ENCODE measurements at regions not wholly inside any gene's neighbourhood (a gene's known extent, or its start where the extent isn't known, plus 50 kb on each side); places are given as distances from the start of the nearest gene placed in this dataset.

DNA sequence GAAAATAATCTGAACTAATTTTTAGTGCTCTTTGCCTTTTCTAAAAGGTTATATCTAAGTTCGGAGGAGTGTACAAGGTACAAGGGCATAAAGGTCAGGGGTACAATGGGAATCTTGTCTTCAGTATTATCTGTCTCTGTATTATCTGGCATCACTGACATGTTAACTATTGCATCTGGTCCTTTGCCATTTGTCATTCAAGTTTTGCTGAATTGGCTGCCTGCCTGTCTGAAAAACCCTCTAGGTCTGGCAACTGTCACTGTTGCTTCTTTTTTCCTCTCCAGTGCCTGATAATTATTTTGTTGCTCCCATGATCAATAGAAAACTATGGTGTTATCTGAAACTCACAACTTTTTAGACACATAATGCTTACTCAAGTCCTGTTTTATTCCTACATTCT lies 112.5 kb upstream of the STK26 start:
- no peak for DNase-seq (ENCODE audit: low spot score)
- Histone ChIP-seq H3K9me3 (no peaks in the 10 kb centered on the region), H3K4me1 (no peaks in the 10 kb centered on the region), H3K4me3 (no peak overlapping the region), H3K36me3 (no peaks in the 10 kb centered on the region), H3K27ac (no peak overlapping the region), H3K27me3 (no peaks in the 10 kb centered on the region)
- TF ChIP-seq, protein P1, sequence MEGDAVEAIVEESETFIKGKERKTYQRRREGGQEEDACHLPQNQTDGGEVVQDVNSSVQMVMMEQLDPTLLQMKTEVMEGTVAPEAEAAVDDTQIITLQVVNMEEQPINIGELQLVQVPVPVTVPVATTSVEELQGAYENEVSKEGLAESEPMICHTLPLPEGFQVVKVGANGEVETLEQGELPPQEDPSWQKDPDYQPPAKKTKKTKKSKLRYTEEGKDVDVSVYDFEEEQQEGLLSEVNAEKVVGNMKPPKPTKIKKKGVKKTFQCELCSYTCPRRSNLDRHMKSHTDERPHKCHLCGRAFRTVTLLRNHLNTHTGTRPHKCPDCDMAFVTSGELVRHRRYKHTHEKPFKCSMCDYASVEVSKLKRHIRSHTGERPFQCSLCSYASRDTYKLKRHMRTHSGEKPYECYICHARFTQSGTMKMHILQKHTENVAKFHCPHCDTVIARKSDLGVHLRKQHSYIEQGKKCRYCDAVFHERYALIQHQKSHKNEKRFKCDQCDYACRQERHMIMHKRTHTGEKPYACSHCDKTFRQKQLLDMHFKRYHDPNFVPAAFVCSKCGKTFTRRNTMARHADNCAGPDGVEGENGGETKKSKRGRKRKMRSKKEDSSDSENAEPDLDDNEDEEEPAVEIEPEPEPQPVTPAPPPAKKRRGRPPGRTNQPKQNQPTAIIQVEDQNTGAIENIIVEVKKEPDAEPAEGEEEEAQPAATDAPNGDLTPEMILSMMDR (IDR thresholded peaks at IDR 0.05), result no peak

DNA sequence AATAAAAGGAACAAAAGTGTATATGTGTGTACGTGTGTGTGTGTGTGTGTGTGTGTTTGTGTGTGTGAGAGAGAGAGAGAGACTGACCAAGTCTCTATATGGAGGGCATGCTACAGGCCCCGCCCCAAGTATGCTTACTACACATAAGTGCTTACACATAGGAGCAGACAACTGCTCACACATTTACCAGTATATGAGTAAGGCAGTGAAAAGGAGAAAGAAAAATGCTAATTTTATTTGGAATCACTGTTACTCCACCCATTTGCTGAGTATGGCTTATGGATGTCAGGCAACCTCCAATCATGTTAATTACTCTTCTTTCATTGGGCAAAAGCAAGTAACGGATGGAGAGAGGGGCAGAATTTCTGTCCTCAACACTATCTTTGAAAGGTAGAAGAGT lies 107.6 kb upstream of the STK26 start:
- no peak for DNase-seq (ENCODE audit: low spot score)
- Histone ChIP-seq H3K4me3 (no peak overlapping the region), H3K9me3 (no peaks in the 10 kb centered on the region), H3K36me3 (no peaks in the 10 kb centered on the region), H3K4me1 (no peaks in the 10 kb centered on the region), H3K27me3 (no peaks in the 10 kb centered on the region), H3K27ac (no peak overlapping the region)
- TF ChIP-seq, protein P1 (IDR thresholded peaks at IDR 0.05), result no peak

DNA sequence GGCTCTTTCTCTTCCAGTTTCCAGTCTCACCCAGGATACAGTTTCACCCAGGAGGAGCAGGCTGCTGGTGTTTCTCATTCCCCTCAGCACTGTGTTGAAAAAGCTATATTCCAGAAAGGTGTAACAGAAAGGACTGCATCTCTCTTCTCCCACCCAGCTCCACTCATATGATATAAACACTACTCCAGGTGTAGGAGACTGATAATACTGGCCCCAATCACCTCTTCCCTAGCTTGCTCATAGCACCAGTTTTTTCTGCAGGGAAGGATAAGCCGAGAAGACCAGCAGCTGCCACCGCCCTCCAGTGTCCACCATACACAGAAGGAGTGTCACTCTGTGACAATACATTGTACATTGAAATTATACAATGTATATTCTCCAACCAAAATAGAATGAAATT lies 105.5 kb upstream of the STK26 start:
- Histone ChIP-seq H3K27ac (no peak overlapping the region), H3K4me1 (no peaks in the 10 kb centered on the region), H3K27me3 (no peaks in the 10 kb centered on the region), H3K4me3 (no peak overlapping the region), H3K36me3 (no peaks in the 10 kb centered on the region), H3K9me3 (no peaks in the 10 kb centered on the region)
- DNase-seq (ENCODE audit: low spot score), result no peak
- TF ChIP-seq, protein P1 (IDR thresholded peaks at IDR 0.05), result no peak

DNA sequence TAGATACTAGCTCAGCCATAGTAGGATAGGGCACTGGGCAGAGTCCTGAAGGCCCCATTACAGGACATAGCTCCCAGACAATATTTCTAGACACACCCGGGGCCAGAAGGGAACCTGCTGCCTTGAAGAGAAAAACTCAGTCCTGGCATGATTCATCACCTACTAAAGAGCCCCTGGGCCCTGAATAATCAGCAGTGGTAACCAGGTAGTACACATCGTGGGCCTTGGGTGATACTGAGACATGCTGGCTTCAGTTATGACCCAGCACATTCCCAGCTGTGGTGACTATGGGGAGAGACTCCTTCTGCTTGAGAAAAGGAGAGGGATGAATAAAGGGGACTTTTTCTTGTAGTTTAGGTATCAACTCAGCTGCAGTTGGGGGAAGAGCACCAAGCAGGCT lies 104.3 kb upstream of the STK26 start:
- H3K27me3 ChIP-seq, result no peaks in the 10 kb centered on the region
- H3K9me3 ChIP-seq, result no peaks in the 10 kb centered on the region
- no peak overlapping the region for H3K4me3 ChIP-seq
- no peaks in the 10 kb centered on the region for H3K4me1 ChIP-seq
- H3K36me3 ChIP-seq, result no peaks in the 10 kb centered on the region
- H3K27ac ChIP-seq, result no peak overlapping the region
- TF ChIP-seq, protein P1 (IDR thresholded peaks at IDR 0.05), result no peak
- no peak for DNase-seq (ENCODE audit: low spot score)

DNA sequence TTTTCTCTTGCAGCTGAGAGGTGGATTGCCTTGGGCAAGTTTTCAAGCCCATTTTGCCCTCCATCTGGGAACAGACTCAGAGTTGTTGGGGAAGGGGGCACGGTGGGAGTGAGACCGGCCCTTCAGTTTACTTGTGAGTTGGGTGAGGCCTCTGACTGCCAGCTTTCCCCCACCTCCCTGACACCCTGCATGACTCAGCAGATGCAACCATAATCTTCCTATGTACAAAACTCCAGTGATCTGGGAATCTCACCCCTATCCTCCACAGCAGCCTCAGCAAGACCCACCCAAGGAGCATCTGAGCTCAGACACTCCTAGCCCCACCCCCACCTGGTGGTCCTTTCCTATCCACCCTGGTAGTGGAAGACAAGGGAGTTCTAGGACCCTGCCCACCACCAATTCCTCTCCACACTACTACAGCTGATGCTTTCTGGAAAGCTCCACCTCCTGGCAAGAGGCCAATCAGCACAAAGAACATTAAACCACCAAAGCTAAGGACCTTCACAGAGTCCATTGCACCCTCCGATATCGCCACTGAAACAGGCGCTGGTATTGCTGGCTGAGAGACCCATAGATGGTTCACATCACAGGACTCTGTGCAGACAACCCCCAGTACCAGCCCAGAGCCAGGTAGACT lies 99.4 kb upstream of the STK26 start:
- no peak for DNase-seq (ENCODE audit: low spot score)
- Histone ChIP-seq H3K4me3 (no peak overlapping the region), H3K4me1 (no peaks in the 10 kb centered on the region), H3K36me3 (no peaks in the 10 kb centered on the region), H3K27ac (no peak overlapping the region), H3K9me3 (no peaks in the 10 kb centered on the region), H3K27me3 (no peaks in the 10 kb centered on the region)
- TF ChIP-seq, protein P1 (IDR thresholded peaks at IDR 0.05), result no peak

DNA sequence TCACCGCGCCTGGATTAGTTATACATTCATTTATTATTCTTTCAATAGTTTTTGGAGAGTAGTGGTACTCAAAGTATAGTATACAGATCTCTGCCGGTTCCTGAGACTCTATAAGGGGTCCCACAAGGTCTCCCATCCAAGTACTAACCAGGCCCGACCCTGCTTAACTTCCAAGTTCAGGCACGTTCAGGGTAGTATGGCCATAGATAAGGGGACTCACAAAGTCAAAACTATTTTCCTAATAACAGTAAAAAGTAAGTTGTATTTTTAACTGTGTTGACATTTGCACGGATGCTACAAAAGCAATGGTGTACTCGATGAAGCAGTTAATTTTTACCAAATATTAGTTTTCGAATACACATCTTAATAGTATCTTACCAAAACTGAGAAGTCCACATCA lies 84.4 kb upstream of the STK26 start:
- Histone ChIP-seq H3K27me3 (no peaks in the 10 kb centered on the region), H3K36me3 (no peaks in the 10 kb centered on the region), H3K9me3 (no peaks in the 10 kb centered on the region), H3K27ac (no peak overlapping the region), H3K4me3 (no peak overlapping the region), H3K4me1 (no peaks in the 10 kb centered on the region)
- no peak for DNase-seq (ENCODE audit: low spot score)
- TF ChIP-seq, protein P1 (IDR thresholded peaks at IDR 0.05), result no peak
